ENCODE measurements at regions not wholly inside any gene's neighbourhood (a gene's known extent, or its start where the extent isn't known, plus 50 kb on each side); places are given as distances from the start of the nearest gene placed in this dataset.
"Not testable (repeated sequence)": the region's sequence is repeated elsewhere in the genome, so short reads cannot be mapped to it uniquely, and the experiment has no call there.

- DNase-seq (ENCODE audit: low read depth): no peak
- H3K4me3 ChIP-seq (ENCODE audit: low read depth, low read length): no peak overlapping the region
- TF ChIP-seq, protein P1, sequence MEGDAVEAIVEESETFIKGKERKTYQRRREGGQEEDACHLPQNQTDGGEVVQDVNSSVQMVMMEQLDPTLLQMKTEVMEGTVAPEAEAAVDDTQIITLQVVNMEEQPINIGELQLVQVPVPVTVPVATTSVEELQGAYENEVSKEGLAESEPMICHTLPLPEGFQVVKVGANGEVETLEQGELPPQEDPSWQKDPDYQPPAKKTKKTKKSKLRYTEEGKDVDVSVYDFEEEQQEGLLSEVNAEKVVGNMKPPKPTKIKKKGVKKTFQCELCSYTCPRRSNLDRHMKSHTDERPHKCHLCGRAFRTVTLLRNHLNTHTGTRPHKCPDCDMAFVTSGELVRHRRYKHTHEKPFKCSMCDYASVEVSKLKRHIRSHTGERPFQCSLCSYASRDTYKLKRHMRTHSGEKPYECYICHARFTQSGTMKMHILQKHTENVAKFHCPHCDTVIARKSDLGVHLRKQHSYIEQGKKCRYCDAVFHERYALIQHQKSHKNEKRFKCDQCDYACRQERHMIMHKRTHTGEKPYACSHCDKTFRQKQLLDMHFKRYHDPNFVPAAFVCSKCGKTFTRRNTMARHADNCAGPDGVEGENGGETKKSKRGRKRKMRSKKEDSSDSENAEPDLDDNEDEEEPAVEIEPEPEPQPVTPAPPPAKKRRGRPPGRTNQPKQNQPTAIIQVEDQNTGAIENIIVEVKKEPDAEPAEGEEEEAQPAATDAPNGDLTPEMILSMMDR (conservative IDR thresholded peaks at IDR 0.05; ENCODE audit: low read depth, low read length): no peak
These were observed 458.5 kb downstream of the RBFOX1 start for GRCh38 chr16:7791028-7791590.

DNA sequence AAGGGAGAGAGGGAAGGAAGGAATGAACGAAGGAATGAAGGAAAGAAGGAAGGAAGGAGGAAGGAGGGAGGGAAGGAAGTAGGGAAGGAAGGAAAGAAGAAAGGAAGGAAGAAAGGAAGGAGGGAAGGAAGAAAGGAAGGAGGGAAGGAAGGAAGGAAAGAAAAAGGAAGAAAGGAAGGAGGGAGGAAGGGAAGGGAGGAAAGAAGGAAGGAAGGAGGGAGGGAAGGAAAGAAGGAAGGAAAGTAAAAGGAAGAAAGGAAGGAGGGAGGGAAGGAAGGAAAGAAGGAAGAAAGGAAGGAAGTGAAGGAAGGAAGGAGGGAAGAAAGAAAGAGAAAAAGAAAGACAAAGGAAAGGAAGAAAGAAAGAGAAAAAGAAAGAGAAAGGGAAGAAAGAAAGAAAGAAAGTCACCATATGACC, 442.4 kb downstream of the RBFOX1 start:
- H3K4me3 ChIP-seq (ENCODE audit: low read depth, low read length): no peak overlapping the region
- no peak for DNase-seq (ENCODE audit: low read depth)
- TF ChIP-seq, protein P1 (conservative IDR thresholded peaks at IDR 0.05; ENCODE audit: low read depth, low read length): no peak

DNA sequence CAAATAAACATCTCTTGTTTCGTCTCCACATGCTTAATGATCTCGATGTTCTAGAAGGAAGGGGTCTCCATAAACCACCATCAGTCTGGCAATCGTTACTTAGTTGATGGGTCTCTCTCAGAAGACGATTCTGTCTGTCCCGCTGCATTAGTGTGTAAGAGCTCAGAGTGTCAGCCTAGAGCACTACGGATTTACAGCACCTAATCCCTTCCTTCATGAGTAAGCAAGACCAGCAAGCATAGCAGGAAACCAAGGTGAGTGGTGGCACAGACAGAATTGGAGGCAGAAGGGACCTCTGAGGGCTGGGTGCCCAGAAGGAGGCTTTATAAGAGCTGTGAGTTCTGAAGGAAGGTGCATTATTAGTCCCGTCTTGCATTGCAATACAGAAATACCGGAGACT, 440.1 kb downstream of the RBFOX1 start:
- TF ChIP-seq, protein P1 (conservative IDR thresholded peaks at IDR 0.05; ENCODE audit: low read depth, low read length): no peak
- no peak overlapping the region for H3K4me3 ChIP-seq (ENCODE audit: low read depth, low read length)
- no peak for DNase-seq (ENCODE audit: low read depth)

DNA sequence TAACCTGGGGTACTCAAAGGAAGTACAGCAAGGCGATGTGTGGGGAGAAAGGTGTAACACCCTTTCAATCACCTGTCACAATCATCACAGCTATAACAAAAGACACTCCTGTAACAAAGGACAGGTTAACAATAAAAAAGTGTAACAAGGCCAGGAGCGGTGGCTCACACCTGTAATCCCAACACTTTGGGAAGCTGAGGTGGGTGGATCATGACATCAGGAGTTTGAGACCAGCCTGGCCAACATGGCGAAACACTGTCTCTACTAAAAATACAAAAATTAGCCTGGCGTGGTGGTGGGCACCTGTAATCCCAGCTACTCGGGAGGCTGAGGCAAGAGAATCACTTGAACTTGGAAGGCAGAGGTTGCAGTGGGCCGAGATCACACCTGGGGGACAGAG, 436.4 kb downstream of the RBFOX1 start:
- not testable (repeated sequence) for H3K4me3 ChIP-seq (ENCODE audit: low read depth, low read length); DNase-seq (ENCODE audit: low read depth)

DNA sequence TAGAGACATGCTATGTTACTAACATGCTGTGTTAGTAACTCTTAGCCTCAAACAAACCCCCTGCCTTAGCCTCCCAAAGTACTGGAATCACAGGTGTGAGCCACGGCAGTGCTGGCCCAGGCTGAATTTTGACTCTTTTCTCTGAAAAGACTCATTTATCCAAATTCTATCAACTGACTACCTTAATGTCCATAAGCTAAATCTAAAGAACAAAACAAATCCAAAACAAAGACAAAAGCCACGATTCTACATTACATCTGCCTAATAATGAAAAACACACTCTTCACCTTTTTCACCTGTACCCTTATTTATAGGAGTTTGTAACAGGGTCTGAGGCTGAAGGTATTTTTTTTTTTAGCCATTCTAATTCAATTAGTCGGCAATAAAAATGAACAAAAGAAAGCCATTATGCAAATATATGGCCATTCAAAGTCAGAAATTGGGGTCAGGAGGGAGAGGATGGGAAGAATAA, 432.5 kb downstream of the RBFOX1 start:
- H3K4me3 ChIP-seq (ENCODE audit: low read depth, low read length): no peak overlapping the region
- TF ChIP-seq, protein P1 (conservative IDR thresholded peaks at IDR 0.05; ENCODE audit: low read depth, low read length): no peak
- DNase-seq (ENCODE audit: low read depth): no peak

DNA sequence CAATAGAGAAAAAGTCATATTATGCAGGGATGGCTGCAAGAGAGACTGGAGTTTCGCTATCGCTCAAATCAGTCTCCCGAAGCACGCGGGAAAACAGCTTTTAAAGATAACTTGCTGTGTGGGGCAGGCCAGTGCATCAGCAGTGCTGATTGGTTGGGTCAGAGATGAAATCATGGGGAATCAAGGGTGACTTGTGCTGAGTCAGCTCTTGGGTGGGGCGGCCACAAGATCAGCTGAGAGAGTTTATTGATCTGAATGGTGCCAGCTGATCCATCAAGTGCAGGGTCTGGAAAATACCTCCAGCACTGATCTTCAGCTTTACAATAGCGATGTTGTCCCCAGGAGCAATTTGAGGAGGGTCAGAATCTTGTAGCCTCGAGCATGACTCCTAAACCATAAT, 430.5 kb downstream of the RBFOX1 start:
- TF ChIP-seq, protein P1 (conservative IDR thresholded peaks at IDR 0.05; ENCODE audit: low read depth, low read length): no peak
- DNase-seq (ENCODE audit: low read depth): no peak
- H3K4me3 ChIP-seq (ENCODE audit: low read depth, low read length): no peak overlapping the region

Data from epithelial cell of proximal tubule (primary cell).